ENCODE measurements at regions not wholly inside any gene's neighbourhood (a gene's known extent, or its start where the extent isn't known, plus 50 kb on each side); places are given as distances from the start of the nearest gene placed in this dataset.
"Not testable (repeated sequence)": the region's sequence is repeated elsewhere in the genome, so short reads cannot be mapped to it uniquely, and the experiment has no call there.

DNA sequence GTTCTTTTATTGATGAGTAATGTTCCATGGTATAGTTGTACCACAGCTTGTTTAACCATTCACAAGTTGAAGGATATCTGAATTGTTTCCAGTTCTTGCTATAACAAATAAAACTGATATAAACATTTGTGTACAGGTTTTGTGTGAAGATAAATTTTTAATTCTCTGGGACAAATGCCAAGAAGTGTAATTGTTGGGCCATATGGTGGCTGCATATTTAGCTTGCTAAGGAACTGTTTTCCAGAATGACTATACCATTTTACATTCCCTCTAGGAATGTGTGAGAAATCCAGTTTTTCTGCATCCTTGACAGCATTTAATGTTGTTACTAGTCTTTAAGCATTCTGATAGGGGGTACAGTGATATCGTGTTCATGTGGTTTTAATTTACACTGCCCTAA lies 368.5 kb downstream of the KIF2B start:
- no peak for DNase-seq (ENCODE audit: low read depth)

DNA sequence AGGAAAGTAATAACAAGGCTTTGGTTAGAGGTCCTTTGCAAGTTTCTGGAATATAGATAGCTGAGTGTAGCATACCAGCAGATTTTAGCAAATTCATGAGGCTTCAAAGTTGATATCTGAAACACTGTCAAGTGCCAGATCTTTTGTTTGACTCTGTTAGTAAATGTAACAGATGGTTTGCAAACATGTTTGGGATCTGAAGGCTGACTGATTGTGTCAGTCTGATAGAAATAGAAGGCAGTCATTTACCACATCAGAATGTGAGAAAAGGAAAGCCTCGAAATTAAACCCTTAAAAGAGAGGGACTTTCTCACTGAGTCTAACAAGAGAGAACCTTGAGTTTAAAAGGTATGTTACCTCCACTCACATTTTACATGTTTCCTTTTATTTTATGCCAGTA lies 371.5 kb downstream of the KIF2B start:
- DNase-seq (ENCODE audit: low read depth), result no peak

DNA sequence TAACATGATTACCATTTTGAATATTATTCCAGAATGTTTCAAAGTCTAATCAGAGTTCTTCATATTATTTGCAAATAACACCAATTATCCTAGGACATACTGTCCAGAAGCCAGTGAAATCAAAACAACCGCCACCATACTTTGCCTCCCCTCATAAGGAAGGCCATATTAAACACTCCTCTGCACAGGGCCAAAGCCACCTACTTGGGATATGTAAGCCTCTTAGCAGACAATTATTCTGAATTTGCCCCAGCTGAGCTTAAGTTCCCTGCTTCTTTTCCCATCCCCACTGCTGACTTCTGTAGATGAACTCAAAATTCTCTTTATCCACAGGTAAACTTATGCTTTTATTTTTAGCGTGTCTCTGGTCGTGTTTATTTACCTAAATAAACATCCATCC lies 374.0 kb downstream of the KIF2B start:
- DNase-seq (ENCODE audit: low read depth), result no peak

DNA sequence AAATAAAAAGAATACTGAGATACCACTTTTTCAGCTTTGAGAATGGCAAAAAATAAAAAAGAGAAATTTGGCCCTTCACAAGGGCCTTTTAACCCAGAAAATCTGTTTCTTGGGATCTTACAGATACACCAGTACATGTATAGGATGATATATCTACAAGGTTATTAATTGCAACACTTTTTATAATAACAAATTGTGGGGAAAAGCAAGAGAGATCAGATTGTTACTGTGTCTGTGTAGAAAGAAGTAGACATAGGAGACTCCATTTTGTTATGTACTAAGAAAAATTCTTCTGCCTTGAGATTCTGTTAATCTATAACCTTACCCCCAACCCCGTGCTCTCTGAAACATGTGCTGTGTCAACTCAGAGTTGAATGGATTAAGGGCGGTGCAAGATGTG lies 378.7 kb downstream of the KIF2B start:
- DNase-seq (ENCODE audit: low read depth), result not testable (repeated sequence)

DNA sequence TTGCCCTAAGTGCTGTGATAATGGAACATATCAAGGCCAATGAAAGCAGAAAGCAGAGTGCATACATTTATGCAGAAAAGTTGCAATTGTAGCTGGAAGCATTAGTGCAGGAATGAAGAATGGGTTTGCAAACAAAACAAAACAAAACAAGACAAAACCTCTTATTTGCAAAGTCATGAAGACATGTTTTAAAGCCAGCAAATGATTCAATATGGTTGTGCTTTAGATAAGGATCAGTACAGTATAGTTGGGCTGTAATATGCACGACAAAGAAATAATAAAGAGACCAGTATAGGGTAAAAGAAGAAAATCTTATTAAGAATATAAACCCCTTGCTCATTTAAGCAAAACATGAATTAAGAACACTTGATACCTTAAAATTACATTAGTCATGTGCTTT lies 398.1 kb downstream of the KIF2B start:
- DNase-seq (ENCODE audit: low read depth), result no peak

DNA sequence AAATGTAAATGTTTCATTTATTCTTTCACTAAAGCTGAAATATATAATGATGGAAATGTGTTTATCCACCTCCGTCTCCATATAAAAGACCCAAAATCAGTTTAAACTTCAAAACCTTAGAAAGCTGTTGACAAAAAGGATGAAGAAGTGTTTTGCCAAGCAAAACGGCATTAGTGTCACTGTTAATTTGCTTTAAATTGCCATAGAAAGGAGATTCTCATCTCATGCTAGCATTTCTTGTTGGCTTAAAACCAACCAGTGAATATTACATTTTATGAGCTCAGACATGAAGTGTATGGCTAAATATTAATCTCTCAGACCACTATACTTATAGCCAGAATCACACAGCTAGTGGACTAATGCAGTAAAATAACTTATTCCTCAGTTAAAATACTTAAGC lies 398.8 kb downstream of the KIF2B start:
- DNase-seq (ENCODE audit: low read depth), result no peak

DNA sequence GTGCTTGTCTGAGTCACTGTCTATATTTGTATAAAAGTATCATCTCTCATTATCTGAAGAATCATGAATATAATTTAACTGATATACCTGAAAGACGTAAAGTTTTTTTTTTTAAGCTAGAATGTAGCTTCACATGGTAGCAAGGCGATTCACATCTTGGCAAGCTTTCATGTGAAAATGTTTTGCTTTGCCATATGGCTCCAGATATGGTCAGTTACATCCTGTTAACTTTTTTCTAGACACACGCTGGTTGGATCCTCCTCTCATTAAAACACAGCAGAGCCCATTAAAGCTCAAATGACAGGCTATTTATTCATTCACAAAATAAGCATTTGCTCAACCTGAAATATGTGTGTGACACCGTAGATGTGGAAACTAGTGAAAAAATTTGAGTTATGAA lies 412.8 kb downstream of the KIF2B start:
- no peak for DNase-seq (ENCODE audit: low read depth)

DNA sequence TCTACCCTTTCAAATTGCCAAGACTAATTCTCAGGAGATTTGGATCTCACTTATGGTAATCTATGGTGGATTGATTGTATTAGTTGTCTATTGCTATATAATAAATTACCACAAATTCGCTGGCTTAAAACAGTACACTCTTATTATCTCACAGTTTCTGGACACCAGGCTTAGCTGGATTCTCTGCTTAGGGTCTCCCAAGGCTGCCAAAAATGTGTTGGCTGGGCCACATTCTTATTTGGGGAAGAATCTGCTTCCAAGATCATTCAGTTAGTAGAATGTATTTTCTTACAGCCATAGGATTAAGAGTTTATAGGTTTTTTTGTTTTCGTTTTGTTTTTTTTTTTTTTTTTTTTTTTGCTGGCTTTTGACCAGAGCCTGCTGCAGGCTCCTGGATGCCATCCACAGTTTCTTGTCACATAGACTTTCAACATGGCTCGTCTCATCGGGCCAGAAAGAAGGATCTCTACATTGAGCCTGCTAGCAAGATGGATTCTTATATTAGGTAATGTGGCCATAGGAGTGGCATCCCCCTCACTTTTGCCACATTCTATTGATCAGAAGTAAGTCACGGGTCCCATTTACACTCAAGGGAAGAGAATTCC lies 415.3 kb downstream of the KIF2B start:
- DNase-seq (ENCODE audit: low read depth), result no peak

DNA sequence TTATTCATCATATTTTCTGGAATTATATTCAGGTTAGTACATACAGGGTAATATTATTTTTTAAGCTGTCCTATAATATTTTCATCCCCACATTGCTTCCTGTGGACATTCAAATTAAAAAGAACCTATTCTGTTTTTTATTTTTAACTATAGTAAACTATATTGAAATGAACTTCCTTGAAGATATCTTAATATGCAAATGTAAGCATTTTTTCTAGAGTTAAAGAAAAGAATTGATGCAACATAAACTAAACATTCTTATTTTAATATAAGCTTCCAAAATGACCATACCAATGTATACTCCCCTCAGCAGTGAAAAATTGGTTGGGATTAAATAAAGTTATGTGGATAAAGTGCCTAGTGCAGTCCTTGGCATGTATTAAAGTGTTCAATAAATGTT lies 416.6 kb downstream of the KIF2B start:
- DNase-seq (ENCODE audit: low read depth), result no peak

DNA sequence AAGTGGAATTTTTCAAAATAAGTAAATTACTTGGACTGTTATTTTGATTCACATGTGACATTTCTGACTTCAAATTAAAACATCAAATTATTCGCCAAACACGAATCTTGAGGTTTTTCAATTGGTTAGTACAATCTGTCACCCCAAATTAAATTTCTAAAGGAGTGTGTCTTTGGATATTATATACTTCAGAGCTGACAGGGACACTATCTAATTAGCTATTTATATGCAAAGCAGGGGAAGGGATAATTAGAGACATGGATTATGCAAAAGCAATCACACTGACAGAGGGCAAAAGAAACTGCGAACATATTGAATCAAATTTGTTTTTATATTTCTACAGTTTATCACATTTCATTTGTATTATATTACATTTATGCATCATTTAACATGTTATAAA lies 433.0 kb downstream of the KIF2B start:
- DNase-seq (ENCODE audit: low read depth), result no peak

DNA sequence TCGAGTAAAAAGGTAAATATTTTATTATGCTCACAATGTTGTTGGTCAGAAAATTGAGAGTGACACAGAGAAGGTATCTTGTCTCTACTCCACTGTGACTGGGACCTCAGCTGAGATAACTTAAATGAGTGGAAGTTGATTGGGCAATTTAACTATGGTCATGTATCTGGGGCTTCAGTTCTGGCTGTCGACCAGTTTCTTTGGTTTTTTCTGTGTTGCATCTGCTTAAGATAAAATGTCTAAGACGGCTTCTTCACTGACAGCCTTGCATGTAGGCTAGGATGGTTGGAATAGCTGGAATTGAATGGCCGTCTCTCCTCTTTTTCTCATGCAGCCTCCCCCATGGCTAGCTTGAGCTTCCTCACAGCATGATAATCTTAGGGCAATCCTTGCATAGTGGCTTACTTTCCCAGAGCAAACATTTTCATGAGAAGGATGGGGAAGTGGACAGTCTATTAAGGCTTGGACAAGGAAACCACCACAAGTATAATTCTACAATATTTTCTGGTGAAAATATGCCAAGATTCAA lies 433.7 kb downstream of the KIF2B start:
- DNase-seq (ENCODE audit: low read depth), result no peak

DNA sequence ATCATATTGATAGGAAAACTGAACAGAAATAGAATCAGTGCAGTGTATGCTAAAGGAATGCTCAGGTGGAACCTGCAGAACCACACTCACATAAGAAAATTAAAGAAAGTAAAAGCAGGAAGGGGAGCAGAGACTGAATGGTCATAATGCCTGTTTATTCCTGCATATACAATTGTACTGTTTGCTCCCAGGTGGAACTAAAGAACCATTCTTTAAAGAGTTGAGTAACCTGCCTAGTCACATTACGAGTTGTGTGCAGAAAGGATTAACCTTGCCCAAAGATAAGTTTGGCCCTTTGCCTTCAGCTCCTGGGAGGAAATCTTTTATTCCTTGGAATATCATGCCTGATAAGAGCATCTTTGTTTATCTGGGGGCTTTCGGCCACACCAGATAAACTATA lies 434.7 kb downstream of the KIF2B start:
- no peak for DNase-seq (ENCODE audit: low read depth)

DNA sequence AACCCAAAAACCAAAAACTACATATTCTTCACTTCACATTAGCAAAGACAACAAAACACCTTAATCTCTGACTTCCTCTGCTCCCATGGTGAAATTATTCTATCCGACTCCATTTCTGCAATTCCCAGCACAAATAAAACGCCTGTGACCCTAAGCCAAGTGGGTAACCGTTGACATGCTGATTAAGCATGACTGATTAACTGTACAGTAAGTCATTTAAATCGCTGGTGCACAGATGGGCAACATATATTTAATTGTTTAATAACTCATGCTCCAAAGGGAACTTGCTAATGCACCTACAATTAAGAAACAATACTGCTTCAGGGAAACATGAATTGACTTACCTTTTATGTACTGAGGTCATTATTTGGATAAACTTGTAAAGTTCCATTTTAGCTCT lies 436.7 kb downstream of the KIF2B start:
- DNase-seq (ENCODE audit: low read depth), result no peak

DNA sequence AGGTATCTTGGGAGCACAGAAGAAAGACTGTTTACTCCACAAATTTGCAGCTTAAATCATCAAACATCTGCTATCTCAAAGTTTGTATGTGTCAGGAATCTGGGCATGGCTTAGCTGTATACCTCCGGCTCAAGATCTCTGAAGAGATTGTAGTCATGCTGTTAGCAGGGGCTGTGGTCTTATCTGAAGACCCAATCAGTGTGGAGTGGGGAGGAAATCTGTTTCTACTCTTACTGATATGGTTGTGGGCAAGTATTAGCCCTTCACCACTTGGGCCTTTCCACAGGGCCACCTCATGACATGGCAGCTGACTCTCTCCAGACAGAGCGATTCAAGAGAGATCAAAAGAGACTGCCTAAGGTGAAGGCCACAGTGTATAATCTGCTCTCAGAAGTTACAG lies 438.7 kb downstream of the KIF2B start:
- DNase-seq (ENCODE audit: low read depth), result no peak

DNA sequence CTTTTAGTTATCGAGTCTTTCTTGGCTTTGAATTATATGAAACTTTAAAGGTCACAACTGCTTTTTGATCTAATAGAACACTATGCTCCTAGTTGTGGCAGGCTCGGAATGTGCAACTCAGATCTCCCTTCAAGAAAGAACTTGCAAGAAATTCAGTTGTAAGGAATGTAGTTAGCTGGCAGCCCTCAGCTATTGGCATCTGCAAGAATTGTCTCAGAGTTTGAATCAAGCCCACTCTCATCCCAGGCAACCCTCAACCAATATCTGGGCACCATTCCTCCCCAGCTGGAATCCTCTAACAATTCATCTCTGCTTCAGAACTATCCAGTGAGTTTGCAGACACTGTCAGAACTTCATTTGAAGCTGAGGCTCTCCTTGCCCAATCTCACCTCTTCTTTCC lies 447.2 kb downstream of the KIF2B start:
- DNase-seq (ENCODE audit: low read depth), result no peak

DNA sequence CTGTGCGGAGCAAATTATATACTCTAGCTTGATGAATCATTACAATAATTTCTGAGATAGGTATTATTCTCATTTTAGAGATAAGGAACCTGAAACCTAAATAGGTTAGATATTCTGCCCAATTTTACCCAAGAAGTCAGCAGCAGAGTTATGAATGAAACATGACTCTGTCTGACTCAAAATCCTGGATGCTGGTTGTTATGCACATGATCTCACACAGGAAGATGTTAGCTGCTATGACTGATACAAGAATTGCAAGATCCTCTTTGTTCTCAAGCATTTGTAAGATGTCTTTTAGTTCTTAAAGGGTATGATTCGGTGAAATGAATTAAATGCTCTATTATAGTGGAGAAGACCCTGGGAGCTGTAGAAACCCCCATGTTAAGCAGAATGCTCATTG lies 447.8 kb downstream of the KIF2B start:
- no peak for DNase-seq (ENCODE audit: low read depth)

DNA sequence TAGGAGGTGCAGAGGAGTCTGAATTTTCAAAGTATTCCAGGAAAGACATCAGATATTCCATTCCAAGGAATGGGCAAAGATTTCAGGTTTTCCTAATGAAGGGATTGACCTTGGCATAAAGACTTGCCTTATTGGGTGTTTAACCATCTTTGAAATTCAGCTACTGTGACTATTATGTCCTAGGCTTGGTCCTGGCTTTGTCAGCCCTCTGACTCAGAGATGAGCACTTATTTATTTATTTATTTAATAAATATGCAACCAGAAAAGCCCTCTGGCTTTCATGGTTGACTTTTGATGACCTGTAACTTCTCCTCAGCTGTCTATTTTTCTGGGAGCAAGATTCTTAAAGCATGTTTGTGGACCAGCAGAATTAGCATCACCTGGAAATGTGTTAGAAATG lies 455.1 kb downstream of the KIF2B start:
- no peak for DNase-seq (ENCODE audit: low read depth)

DNA sequence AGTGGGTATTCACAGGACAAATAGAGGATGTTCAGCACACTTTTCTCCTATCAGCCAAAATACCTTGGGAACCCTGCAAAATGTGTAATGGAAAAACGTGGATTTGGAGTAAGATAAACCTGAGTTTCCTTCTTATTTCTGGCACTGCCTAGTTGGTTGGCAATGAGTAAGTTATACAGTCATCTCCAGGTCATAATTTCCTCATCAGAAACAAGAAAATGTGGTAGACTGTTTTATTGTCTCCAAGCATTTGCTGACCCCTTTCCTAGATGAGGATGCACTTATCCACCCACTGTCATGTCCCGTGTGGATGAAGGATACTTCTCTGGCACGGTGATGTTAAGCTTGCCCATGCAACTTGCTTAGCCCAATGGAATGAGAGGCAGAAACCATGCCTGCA lies 458.0 kb downstream of the KIF2B start:
- DNase-seq (ENCODE audit: low read depth), result no peak

DNA sequence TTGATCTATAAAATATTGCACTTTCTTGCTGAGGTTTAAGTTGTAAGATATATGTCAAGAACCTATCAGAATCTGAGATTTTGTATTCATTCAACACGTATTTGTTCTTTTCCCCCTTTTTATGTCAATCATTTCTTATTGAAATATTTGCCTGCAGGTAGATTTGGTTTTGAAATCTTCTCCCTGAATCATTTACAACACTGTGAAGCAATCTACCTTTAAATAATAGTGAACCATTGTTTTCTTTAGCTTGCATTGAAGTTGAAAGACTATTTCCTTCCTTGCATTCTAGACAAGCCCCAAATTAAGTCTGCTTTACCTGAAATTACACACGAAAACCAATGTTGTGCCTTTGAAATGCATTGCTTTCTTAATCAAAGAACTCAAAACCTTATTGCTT lies 460.2 kb downstream of the KIF2B start:
- no peak for DNase-seq (ENCODE audit: low read depth)

DNA sequence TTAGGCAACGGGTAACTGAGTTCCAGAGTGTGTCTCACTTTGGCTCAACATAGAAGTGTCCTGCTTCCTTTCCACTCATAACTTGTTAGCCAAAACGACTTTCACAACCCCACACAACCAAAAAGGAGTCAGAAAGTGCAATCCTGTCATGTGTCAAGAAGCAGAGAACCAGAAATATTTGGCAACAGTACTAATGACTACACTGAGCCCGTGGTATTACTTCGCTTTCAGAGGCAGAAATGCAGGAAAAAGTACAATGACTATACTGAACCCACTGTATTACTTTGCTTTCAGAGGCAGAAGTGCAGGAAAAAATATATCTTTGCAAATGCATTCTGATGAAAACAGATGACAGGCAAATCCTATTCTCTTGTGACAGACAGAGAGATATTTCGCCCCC lies 484.6 kb downstream of the KIF2B start:
- no peak for DNase-seq (ENCODE audit: low read depth)

DNA sequence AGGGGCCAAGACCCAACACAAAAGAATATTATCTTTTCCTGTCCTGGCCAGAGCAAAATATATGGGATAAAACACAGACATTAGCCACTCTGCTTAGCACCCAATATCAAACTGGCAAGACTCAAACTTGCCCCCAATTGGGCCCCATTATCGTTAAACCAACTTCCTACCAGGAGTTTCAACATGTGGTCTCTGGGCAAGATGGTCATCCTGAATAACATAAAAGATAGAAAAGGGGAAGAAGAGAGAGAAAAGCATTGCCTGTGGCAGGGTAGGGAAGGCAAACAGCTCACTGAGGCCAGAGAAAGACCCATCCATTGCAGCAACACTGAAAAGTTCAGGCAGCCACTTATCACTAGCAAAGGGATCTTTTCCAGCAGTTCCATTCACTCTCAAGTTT lies 502.1 kb downstream of the KIF2B start:
- DNase-seq (ENCODE audit: low read depth), result no peak

DNA sequence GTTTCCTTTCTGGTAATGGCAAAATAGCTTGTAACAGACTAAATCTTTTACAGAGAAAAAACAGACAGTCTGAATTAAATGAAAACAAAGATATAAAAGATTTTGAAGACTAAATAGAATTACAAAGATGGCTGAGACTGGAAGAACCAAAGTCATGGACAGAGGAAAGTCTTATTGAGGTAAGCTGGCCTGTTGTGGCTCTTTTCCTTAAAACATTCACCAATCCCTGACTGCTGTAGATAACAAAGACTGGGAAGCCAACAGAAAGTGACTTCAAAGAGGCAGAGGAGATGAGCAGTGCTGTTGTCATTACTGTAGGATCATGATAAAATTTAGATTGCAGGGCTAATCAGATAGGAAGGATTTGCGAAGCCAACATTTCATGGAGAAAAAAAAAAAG lies 517.0 kb downstream of the KIF2B start:
- DNase-seq (ENCODE audit: low read depth), result no peak

DNA sequence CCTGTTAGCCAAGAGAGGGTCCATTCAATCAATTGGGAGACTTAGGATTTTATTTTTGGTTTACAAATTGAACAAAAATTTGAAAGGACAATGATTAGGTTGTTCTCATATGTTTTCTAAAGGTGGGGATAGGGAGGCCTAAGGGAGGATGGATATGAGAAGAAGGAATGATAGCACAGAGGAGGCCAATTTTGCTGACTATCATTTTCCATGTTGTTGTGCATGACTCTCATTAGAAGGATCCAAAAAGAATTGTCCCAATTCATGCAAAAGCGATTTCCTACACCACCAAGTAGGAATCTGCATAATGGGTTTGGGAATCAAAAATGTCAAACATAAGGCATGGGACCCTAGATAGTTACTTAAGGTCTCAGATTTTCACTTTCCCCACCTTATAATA lies 524.8 kb downstream of the KIF2B start:
- no peak for DNase-seq (ENCODE audit: low read depth)

DNA sequence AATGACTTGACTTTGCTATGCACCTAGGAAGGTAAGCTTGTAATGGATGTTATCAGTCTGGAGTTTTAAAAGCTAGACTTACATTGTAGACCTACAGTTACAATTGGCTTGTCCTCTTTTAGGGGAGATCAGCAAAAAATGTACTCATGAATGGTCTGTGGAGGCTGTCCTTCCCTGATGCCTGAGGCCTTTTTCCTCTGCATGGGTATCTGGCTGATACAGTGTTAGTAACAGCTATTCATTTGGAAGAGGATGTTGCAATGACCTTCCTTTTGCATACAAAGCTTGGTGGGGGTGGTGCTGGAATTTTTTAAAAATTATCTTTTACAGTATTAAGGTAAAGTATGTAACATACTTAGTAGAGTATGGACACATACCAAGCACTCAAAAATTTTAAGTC lies 525.5 kb downstream of the KIF2B start:
- DNase-seq (ENCODE audit: low read depth), result no peak
